ENCODE measurements at regions not wholly inside any gene's neighbourhood (a gene's known extent, or its start where the extent isn't known, plus 50 kb on each side); places are given as distances from the start of the nearest gene placed in this dataset.

- Histone ChIP-seq H3K4me1 (ENCODE audit: low read length) (no peaks in the 10 kb centered on the region), H3K36me3 (replicated peaks; ENCODE audit: insufficient read depth, low read length) (no peaks in the 10 kb centered on the region), H3K27me3 (replicated peaks; ENCODE audit: insufficient read depth, low read length) (no peaks in the 10 kb centered on the region), H3K27ac (ENCODE audit: low read length) (no peak overlapping the region), H2AFZ (ENCODE audit: low read length) (no peak overlapping the region), H3K79me2 (ENCODE audit: low read length) (no peaks in the 10 kb centered on the region), H3F3A (ENCODE audit: insufficient read depth, low read length) (no peaks in the 10 kb centered on the region), H3K4me2 (ENCODE audit: low read depth, low read length) (no peak overlapping the region), H3K9me2 (replicated peaks; ENCODE audit: insufficient read depth, low read length) (no peaks in the 10 kb centered on the region), H3K4me3 (ENCODE audit: low read length) (no peak overlapping the region), H3K9ac (ENCODE audit: low read length) (no peak overlapping the region), H4K20me1 (ENCODE audit: insufficient read depth, low read length) (no peaks in the 10 kb centered on the region), H3K9me3 (replicated peaks; ENCODE audit: insufficient read depth, low read length) (no peaks in the 10 kb centered on the region)
- TF ChIP-seq CTCF (IDR thresholded peaks at IDR 0.05; ENCODE audit: low read length): no peak
- TF ChIP-seq EZH2phosphoT487 (IDR thresholded peaks at IDR 0.05; ENCODE audit: low read length): no peak
- TF ChIP-seq EZH2 (optimal IDR thresholded peaks at IDR 0.05; ENCODE audit: low read depth, low read length): no peak
- no peak for DNase-seq
Observed at GRCh38 chr12:74227846-74228545, 309.6 kb upstream of the ATXN7L3B start.

- Histone ChIP-seq H3K9ac (ENCODE audit: low read length) (no peak overlapping the region), H3K4me3 (ENCODE audit: low read length) (no peak overlapping the region), H3K27me3 (replicated peaks; ENCODE audit: insufficient read depth, low read length) (no peaks in the 10 kb centered on the region), H4K20me1 (ENCODE audit: insufficient read depth, low read length) (no peaks in the 10 kb centered on the region), H3K9me3 (replicated peaks; ENCODE audit: insufficient read depth, low read length) (no peaks in the 10 kb centered on the region), H3F3A (ENCODE audit: insufficient read depth, low read length) (no peaks in the 10 kb centered on the region), H3K4me2 (ENCODE audit: low read depth, low read length) (no peak overlapping the region), H3K36me3 (replicated peaks; ENCODE audit: insufficient read depth, low read length) (no peaks in the 10 kb centered on the region), H3K79me2 (ENCODE audit: low read length) (no peaks in the 10 kb centered on the region), H3K4me1 (ENCODE audit: low read length) (no peaks in the 10 kb centered on the region), H3K27ac (ENCODE audit: low read length) (no peak overlapping the region), H3K9me2 (replicated peaks; ENCODE audit: insufficient read depth, low read length) (no peaks in the 10 kb centered on the region), H2AFZ (ENCODE audit: low read length) (no peak overlapping the region)
- TF ChIP-seq EZH2 (optimal IDR thresholded peaks at IDR 0.05; ENCODE audit: low read depth, low read length) (no peak), EZH2phosphoT487 (IDR thresholded peaks at IDR 0.05; ENCODE audit: low read length) (no peak), CTCF (IDR thresholded peaks at IDR 0.05; ENCODE audit: low read length) (no peak)
- DNase-seq: no peak
Observed at GRCh38 chr12:74229671-74230070, 308.0 kb upstream of the ATXN7L3B start.

- H3K27ac ChIP-seq (ENCODE audit: low read length): no peak overlapping the region
- H4K20me1 ChIP-seq (ENCODE audit: insufficient read depth, low read length): no peaks in the 10 kb centered on the region
- DNase-seq: no peak
- H3K4me1 ChIP-seq (ENCODE audit: low read length): no peaks in the 10 kb centered on the region
- no peak for TF ChIP-seq CTCF (IDR thresholded peaks at IDR 0.05; ENCODE audit: low read length)
- no peak for TF ChIP-seq EZH2phosphoT487 (IDR thresholded peaks at IDR 0.05; ENCODE audit: low read length)
- TF ChIP-seq EZH2 (optimal IDR thresholded peaks at IDR 0.05; ENCODE audit: low read depth, low read length): no peak
- H3K79me2 ChIP-seq (ENCODE audit: low read length): no peaks in the 10 kb centered on the region
- H3K4me2 ChIP-seq (ENCODE audit: low read depth, low read length): no peak overlapping the region
- no peak overlapping the region for H3K4me3 ChIP-seq (ENCODE audit: low read length)
- H3K36me3 ChIP-seq (replicated peaks; ENCODE audit: insufficient read depth, low read length): no peaks in the 10 kb centered on the region
- H2AFZ ChIP-seq (ENCODE audit: low read length): no peak overlapping the region
- no peaks in the 10 kb centered on the region for H3K27me3 ChIP-seq (replicated peaks; ENCODE audit: insufficient read depth, low read length)
- H3K9me2 ChIP-seq (replicated peaks; ENCODE audit: insufficient read depth, low read length): no peaks in the 10 kb centered on the region
- H3K9me3 ChIP-seq (replicated peaks; ENCODE audit: insufficient read depth, low read length): no peaks in the 10 kb centered on the region
- H3K9ac ChIP-seq (ENCODE audit: low read length): no peak overlapping the region
- H3F3A ChIP-seq (ENCODE audit: insufficient read depth, low read length): no peaks in the 10 kb centered on the region
Observed at GRCh38 chr12:74235342-74235741, 302.3 kb upstream of the ATXN7L3B start.

Data from MM.1S (cell line).